GM12878 (cell line): ENCODE measurements at regions not wholly inside any gene's neighbourhood (a gene's known extent, or its start where the extent isn't known, plus 50 kb on each side); places are given as distances from the start of the nearest gene placed in this dataset.

Source experiments
- ATAC-seq: fragments of 200-7000 bp; cut with Tn5 transposase; 3 replicates; pipeline ENCODE4 v1.9.1; 2020; ENCODE audit warnings: mild to moderate bottlenecking, moderate library complexity
- BruUV-seq: library from RNA; stranded (reverse); fragments of 400-500 nt; replicated peaks from 2 replicates; lab custom pipeline; 2021; lab: Mats Ljungman, UMichigan
- CTCF ChIA-PET: fragments of 300-600 bp; sonication (Branson Sonifier 250); formaldehyde crosslinking; extraction: SDS; loops from one replicate; lab custom pipeline; 2021; ENCODE audit warnings: inconsistent platforms; lab: Yijun Ruan, JAX
- POLR2A ChIA-PET: fragments of 350-600 bp; formaldehyde crosslinking; extraction: SDS; loops from one replicate; lab custom pipeline; 2021; ENCODE audit warnings: inconsistent platforms; lab: Charles Lee
- RAD21 ChIA-PET: fragments of 300-600 bp; sonication (Branson Sonifier 250); formaldehyde crosslinking; loops from one replicate; lab custom pipeline; 2023; ENCODE audit warnings: antibody characterized with exemption; ENCODE audit not compliant: unreplicated experiment; lab: Charles Lee
- SMC1A ChIA-PET: fragments of 300-600 bp; sonication (Branson Sonifier 250); formaldehyde crosslinking; loops from one replicate; lab custom pipeline; 2023; ENCODE audit not compliant: unreplicated experiment, uncharacterized antibody; lab: Charles Lee
- DNase-seq: peaks from one replicate; pipeline ENCODE4 v3.0.0-alpha.2; 2011; ENCODE audit warnings: low read depth, low spot score
- FAIRE-seq: peaks from 3 replicates; lab custom pipeline; 2011; peaks lifted over from hg19 to GRCh38; lab: Jason Lieb, UNC
- H2AFZ ChIP-seq: 2 replicates; pipeline ENCODE4 v1.6.0; 2011; ENCODE audit warnings: low read depth, low read length, control low read depth; ENCODE audit not compliant: control insufficient read depth
- H3K27ac ChIP-seq: 2 replicates; pipeline ENCODE4 v1.5.1; 2011; ENCODE audit warnings: control low read depth; ENCODE audit not compliant: control insufficient read depth, insufficient read depth
- H3K27me3 ChIP-seq, 2 experiments: replicated peaks in 1 of 2; 2 replicates each; pipeline versions ENCODE4 v1.6.0 to v1.6.1; 2011; ENCODE audit warnings: low read length in 1 of 2; ENCODE audit not compliant: control insufficient read depth in 2 of 2, insufficient read depth in 2 of 2
- H3K36me3 ChIP-seq, 2 experiments: 2 replicates each; pipeline ENCODE4 v1.5.1; 2011; ENCODE audit warnings: low read length in 1 of 2; ENCODE audit not compliant: control insufficient read depth in 2 of 2, insufficient read depth in 2 of 2
- H3K4me1 ChIP-seq: 2 replicates; pipeline ENCODE4 v1.6.1; 2011; ENCODE audit warnings: mild to moderate bottlenecking, low read length, moderate library complexity, mixed read lengths; ENCODE audit not compliant: control insufficient read depth, insufficient read depth
- H3K4me2 ChIP-seq: 2 replicates; pipeline ENCODE4 v1.6.0; 2011; ENCODE audit warnings: control low read depth; ENCODE audit not compliant: control insufficient read depth, insufficient read depth
- H3K4me3 ChIP-seq: fragments of 200-600 bp; sonication (generic); 2 replicates; pipeline ENCODE4 v1.5.1; 2016
- H3K79me2 ChIP-seq: 2 replicates; pipeline ENCODE4 v1.6.0; 2011; ENCODE audit warnings: low read length; ENCODE audit not compliant: control insufficient read depth, insufficient read depth
- H3K9ac ChIP-seq: 2 replicates; pipeline ENCODE4 v1.8.0; 2011; ENCODE audit warnings: low read length, control low read depth, mixed read lengths; ENCODE audit not compliant: control insufficient read depth, insufficient read depth
- H3K9me3 ChIP-seq: replicated peaks from 3 replicates; pipeline ENCODE4 v1.5.1; 2011; ENCODE audit warnings: mild to moderate bottlenecking, low read length; ENCODE audit not compliant: control insufficient read depth, insufficient read depth
- H4K20me1 ChIP-seq: 2 replicates; pipeline ENCODE4 v1.6.0; 2011; ENCODE audit not compliant: control insufficient read depth, insufficient read depth
- BACH1 ChIP-seq: fragments of 450-650 bp; IDR thresholded peaks from 2 replicates; pipeline ENCODE4 v1.6.1; 2017; ENCODE audit warnings: mild to moderate bottlenecking, borderline replicate concordance
- CREB1 ChIP-seq: IDR thresholded peaks from 2 replicates; pipeline ENCODE4 v1.6.1; 2012; ENCODE audit warnings: low read depth, mild to moderate bottlenecking, inconsistent platforms
- EED ChIP-seq: sonication (generic); IDR thresholded peaks from 2 replicates; pipeline ENCODE4 v1.6.1; 2016; ENCODE audit warnings: antibody characterized with exemption, low read depth
- EP300 ChIP-seq, 2 experiments: fragments of 150-350 bp in 1 of 2; IDR thresholded peaks; 2 replicates each; pipeline ENCODE4 v1.6.1; 2011 to 2012; ENCODE audit warnings: low read depth in 2 of 2, low read length in 2 of 2, borderline replicate concordance in 1 of 2, improper control_type of control experiment in 1 of 2, inconsistent platforms in 1 of 2; ENCODE audit not compliant: control insufficient read depth in 1 of 2
- MEF2A ChIP-seq: IDR thresholded peaks from 2 replicates; pipeline ENCODE4 v1.6.1; 2011; ENCODE audit warnings: low read depth, mild to moderate bottlenecking, low read length, moderate library complexity; ENCODE audit not compliant: insufficient read depth
- NR2F1 ChIP-seq: fragments of 450-650 bp; conservative IDR thresholded peaks from 2 replicates; pipeline ENCODE4 v1.6.1; 2017; ENCODE audit warnings: mild to moderate bottlenecking
- PAX8 ChIP-seq: fragments of 450-650 bp; IDR thresholded peaks from 2 replicates; pipeline ENCODE4 v1.6.1; 2017; ENCODE audit warnings: mild to moderate bottlenecking, moderate library complexity
- POLR2AphosphoS5 ChIP-seq: IDR thresholded peaks from 2 replicates; pipeline ENCODE4 v1.6.1; 2011; ENCODE audit warnings: mild to moderate bottlenecking, low read length, inconsistent platforms
- RCOR1 ChIP-seq: conservative IDR thresholded peaks from 2 replicates; pipeline ENCODE4 v1.6.1; 2012; ENCODE audit warnings: low read depth, low read length, improper control_type of control experiment
- RELA ChIP-seq: fragments of 450-650 bp; IDR thresholded peaks from 2 replicates; pipeline ENCODE4 v1.8.0; 2014; ENCODE audit warnings: borderline replicate concordance; ENCODE audit not compliant: partially characterized antibody
- RUNX3 ChIP-seq: IDR thresholded peaks from 2 replicates; pipeline ENCODE4 v1.6.1; 2012; ENCODE audit warnings: low read length, inconsistent platforms
- SMAD1 ChIP-seq: fragments of 450-650 bp; IDR thresholded peaks from 2 replicates; pipeline ENCODE4 v1.6.1; 2018; ENCODE audit warnings: mild to moderate bottlenecking, low read depth; ENCODE audit not compliant: partially characterized antibody
- SMARCA5 ChIP-seq: fragments of 450-650 bp; IDR thresholded peaks from 2 replicates; pipeline ENCODE4 v1.6.1; 2017; ENCODE audit warnings: mild to moderate bottlenecking
- SREBF2 ChIP-seq: IDR thresholded peaks from 2 replicates; pipeline ENCODE4 v1.6.1; 2012; ENCODE audit warnings: mild to moderate bottlenecking, low read length
- SUPT20H ChIP-seq: IDR thresholded peaks from 2 replicates; pipeline ENCODE4 v1.6.1; 2011; ENCODE audit warnings: low read depth, mild to moderate bottlenecking, low read length, moderate library complexity, borderline replicate concordance; ENCODE audit not compliant: control insufficient read depth
- SUZ12 ChIP-seq: fragments of 200-600 bp; sonication (generic); IDR thresholded peaks from one replicate; pipeline ENCODE4 v1.6.1; 2018; ENCODE audit warnings: antibody characterized with exemption, mild to moderate bottlenecking; ENCODE audit not compliant: unreplicated experiment
- WGBS: methylation state at CpG from one replicate; pipeline ENCODE4 v1.1.6; 2016; ENCODE audit warnings: low lambda C conversion rate; ENCODE audit not compliant: insufficient replicate concordance, insufficient coverage; ENCODE audit errors: missing lambda C conversion rate; 5-methylcytosine and 5-hydroxymethylcytosine counted together
- in situ Hi-C: fragments of 300-500 bp; cut with MboI; formaldehyde crosslinking; loops from 9 replicates; pipeline ENCODE4 v1.14.3; 2018; ENCODE audit warnings: mixed read lengths
- intact Hi-C: fragments of 100-400 bp; cut with micrococcal nuclease; formaldehyde crosslinking; loops from one replicate; pipeline ENCODE4 v1.14.2; 2022; ENCODE audit not compliant: unreplicated experiment
- TF ChIP-seq, protein P1 (sequence below): fragments of 450-650 bp; IDR thresholded peaks from 2 replicates; pipeline ENCODE4 v1.6.1; 2017; ENCODE audit warnings: low read depth, mild to moderate bottlenecking, moderate library complexity
- TF ChIP-seq, protein P2 (sequence below): IDR thresholded peaks from 2 replicates; pipeline ENCODE4 v1.6.1; 2011; ENCODE audit warnings: low read depth, low read length, improper control_type of control experiment, borderline replicate concordance
- TF ChIP-seq, protein P3 (sequence below): IDR thresholded peaks from 2 replicates; pipeline ENCODE4 v1.6.1; 2012; ENCODE audit warnings: low read depth, low read length, improper control_type of control experiment
- TF ChIP-seq, protein P4 (sequence below): fragments of 450-650 bp; formaldehyde crosslinking; IDR thresholded peaks from 2 replicates; pipeline ENCODE4 v1.4.0; 2022; ENCODE audit warnings: mild to moderate bottlenecking, moderate library complexity

DNA sequence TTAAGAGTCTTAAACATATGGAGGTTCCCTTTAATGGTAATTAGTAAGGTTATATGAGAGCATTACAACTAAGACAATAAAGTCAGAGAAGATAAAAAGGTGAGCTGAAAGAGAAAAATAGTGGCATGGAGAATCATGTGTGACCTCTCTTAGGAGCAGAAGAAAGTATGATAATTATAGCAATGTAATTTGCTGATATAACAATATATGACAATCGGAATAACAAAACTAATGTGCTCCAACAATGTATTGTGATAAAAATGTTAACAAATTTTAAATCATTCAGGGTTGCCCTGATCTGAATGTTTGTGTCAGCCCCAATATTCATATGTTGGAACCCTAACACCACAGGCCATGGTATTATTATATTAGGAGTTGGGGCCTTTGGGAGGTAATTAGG lies 269.6 kb upstream of the PPFIA2 start:
- Histone ChIP-seq H3K4me1 (no peaks in the 10 kb centered on the region), H3K9me3 (no peaks in the 10 kb centered on the region), H2AFZ (no peak overlapping the region), H3K4me2 (no peak overlapping the region), H4K20me1 (no peaks in the 10 kb centered on the region), H3K9ac (no peak overlapping the region), H3K27me3 (no peaks in the 10 kb centered on the region), H3K79me2 (no peaks in the 10 kb centered on the region), H3K4me3 (no peak overlapping the region), H3K27ac (no peak overlapping the region), H3K36me3 (no peaks in the 10 kb centered on the region)
- no peak for TF ChIP-seq SMAD1
- TF ChIP-seq SMARCA5, result no peak
- TF ChIP-seq CREB1, result no peak
- TF ChIP-seq, protein P1, sequence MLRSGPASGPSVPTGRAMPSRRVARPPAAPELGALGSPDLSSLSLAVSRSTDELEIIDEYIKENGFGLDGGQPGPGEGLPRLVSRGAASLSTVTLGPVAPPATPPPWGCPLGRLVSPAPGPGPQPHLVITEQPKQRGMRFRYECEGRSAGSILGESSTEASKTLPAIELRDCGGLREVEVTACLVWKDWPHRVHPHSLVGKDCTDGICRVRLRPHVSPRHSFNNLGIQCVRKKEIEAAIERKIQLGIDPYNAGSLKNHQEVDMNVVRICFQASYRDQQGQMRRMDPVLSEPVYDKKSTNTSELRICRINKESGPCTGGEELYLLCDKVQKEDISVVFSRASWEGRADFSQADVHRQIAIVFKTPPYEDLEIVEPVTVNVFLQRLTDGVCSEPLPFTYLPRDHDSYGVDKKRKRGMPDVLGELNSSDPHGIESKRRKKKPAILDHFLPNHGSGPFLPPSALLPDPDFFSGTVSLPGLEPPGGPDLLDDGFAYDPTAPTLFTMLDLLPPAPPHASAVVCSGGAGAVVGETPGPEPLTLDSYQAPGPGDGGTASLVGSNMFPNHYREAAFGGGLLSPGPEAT, result no peak
- TF ChIP-seq RUNX3, result no peak
- TF ChIP-seq, protein P2, sequence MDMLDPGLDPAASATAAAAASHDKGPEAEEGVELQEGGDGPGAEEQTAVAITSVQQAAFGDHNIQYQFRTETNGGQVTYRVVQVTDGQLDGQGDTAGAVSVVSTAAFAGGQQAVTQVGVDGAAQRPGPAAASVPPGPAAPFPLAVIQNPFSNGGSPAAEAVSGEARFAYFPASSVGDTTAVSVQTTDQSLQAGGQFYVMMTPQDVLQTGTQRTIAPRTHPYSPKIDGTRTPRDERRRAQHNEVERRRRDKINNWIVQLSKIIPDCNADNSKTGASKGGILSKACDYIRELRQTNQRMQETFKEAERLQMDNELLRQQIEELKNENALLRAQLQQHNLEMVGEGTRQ, result no peak
- no peak for TF ChIP-seq BACH1
- no peak for TF ChIP-seq EED
- no peak for TF ChIP-seq SUZ12
- TF ChIP-seq SUPT20H, result no peak
- no peak for TF ChIP-seq POLR2AphosphoS5
- TF ChIP-seq, protein P3, sequence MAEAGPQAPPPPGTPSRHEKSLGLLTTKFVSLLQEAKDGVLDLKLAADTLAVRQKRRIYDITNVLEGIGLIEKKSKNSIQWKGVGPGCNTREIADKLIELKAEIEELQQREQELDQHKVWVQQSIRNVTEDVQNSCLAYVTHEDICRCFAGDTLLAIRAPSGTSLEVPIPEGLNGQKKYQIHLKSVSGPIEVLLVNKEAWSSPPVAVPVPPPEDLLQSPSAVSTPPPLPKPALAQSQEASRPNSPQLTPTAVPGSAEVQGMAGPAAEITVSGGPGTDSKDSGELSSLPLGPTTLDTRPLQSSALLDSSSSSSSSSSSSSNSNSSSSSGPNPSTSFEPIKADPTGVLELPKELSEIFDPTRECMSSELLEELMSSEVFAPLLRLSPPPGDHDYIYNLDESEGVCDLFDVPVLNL, result no peak
- TF ChIP-seq RELA, result no peak
- TF ChIP-seq, protein P4, sequence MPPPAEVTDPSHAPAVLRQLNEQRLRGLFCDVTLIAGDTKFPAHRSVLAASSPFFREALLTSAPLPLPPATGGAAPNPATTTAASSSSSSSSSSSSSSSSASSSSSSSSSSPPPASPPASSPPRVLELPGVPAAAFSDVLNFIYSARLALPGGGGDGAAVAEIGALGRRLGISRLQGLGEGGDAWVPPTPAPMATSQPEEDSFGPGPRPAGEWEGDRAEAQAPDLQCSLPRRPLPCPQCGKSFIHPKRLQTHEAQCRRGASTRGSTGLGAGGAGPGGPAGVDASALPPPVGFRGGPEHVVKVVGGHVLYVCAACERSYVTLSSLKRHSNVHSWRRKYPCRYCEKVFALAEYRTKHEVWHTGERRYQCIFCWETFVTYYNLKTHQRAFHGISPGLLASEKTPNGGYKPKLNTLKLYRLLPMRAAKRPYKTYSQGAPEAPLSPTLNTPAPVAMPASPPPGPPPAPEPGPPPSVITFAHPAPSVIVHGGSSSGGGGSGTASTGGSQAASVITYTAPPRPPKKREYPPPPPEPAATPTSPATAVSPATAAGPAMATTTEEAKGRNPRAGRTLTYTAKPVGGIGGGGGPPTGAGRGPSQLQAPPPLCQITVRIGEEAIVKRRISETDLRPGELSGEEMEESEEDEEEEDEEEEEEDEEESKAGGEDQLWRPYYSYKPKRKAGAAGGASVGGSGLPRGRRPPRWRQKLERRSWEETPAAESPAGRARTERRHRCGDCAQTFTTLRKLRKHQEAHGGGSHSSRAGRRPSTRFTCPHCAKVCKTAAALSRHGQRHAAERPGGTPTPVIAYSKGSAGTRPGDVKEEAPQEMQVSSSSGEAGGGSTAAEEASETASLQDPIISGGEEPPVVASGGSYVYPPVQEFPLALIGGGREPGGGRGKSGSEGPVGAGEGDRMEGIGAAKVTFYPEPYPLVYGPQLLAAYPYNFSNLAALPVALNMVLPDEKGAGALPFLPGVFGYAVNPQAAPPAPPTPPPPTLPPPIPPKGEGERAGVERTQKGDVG (CRISPR knock-in tag), result no peak
- no peak for TF ChIP-seq MEF2A
- TF ChIP-seq PAX8, result no peak
- TF ChIP-seq RCOR1, result no peak
- no peak for TF ChIP-seq EP300 (IDR thresholded peaks at IDR 0.05; ENCODE audit: borderline replicate concordance in 1 of 2, control insufficient read depth in 1 of 2, low read depth in 2 of 2, low read length in 2 of 2)
- no peak for TF ChIP-seq SREBF2
- no peak for TF ChIP-seq NR2F1
- WGBS, result 68% methylated on average over 1 of the region's 1 CpG
- ChIA-PET CTCF (no interaction called here), POLR2A (no interaction called here), RAD21 (no interaction called here), SMC1A (interaction anchor here (1.5 kb wide), 1 partner anchor 9 kb away, joined by 5 read pairs; no protein-coding TSS in a partner anchor)
- in situ Hi-C loops (no loop called here), intact Hi-C loops (no loop called here)
- FAIRE-seq (no peak), ATAC-seq (no peak), DNase-seq (no peak)
- BruUV-seq, result no TSS peak
